ENCODE measurements at regions not wholly inside any gene's neighbourhood (a gene's known extent, or its start where the extent isn't known, plus 50 kb on each side); places are given as distances from the start of the nearest gene placed in this dataset.

DNA sequence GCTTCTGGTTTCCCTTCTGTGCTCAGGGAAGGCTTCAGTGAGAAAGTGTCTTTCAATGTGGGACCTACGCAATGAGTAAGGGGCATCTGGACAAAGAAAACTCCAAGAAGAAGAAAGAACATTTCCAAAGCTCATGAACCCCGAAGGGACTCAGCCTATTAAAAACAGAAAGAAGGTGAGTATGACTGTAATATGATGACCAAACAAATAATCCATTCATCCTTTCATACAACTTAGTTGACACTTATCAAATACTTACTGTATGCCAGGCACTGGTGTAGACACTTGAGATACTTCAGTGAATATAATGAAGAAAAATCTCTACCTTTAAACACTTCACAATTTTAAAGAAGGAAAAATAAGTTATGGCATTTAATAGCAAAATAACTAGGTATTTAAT is 1054.2 kb upstream of the FOXG1 start:
- TF ChIP-seq POLR2AphosphoS5 (IDR thresholded peaks at IDR 0.05; ENCODE audit: borderline replicate concordance, low read depth, low read length) = no peak
- TF ChIP-seq EZH2 (IDR thresholded peaks at IDR 0.05) = no peak
- TF ChIP-seq FOXP2 (optimal IDR thresholded peaks at IDR 0.05; ENCODE audit: control extremely low read depth, extremely low read length, insufficient read depth) = no peak
